Trophoblast cell (in vitro differentiated cells and primary cell): ENCODE measurements at regions not wholly inside any gene's neighbourhood (a gene's known extent, or its start where the extent isn't known, plus 50 kb on each side); places are given as distances from the start of the nearest gene placed in this dataset.
A peak's percentile ranks its signal among the peaks of the same experiment; 100 is the strongest.

Source experiments
- DNase-seq, 2 donors: peaks; one replicate each; pipeline ENCODE4 v3.0.0-alpha.2; 2016
- H2AFZ ChIP-seq: 2 replicates; pipeline ENCODE4 v1.6.1; 2013; ENCODE audit warnings: low read length, moderate library complexity, mild to moderate bottlenecking; ENCODE audit not compliant: insufficient read depth, poor library complexity
- H2AK5ac ChIP-seq: 2 replicates; pipeline ENCODE4 v1.6.1; 2013; ENCODE audit warnings: mild to moderate bottlenecking, low read length
- H2BK120ac ChIP-seq: 2 replicates; pipeline ENCODE4 v1.6.1; 2013; ENCODE audit warnings: low read length, mild to moderate bottlenecking, moderate library complexity; ENCODE audit not compliant: insufficient read depth, poor library complexity
- H2BK12ac ChIP-seq: 2 replicates; pipeline ENCODE4 v1.6.1; 2013; ENCODE audit warnings: mild to moderate bottlenecking, low read length, moderate library complexity
- H2BK5ac ChIP-seq: 2 replicates; pipeline ENCODE4 v1.6.1; 2013; ENCODE audit warnings: low read length, low read depth, moderate library complexity, mild to moderate bottlenecking; ENCODE audit not compliant: poor library complexity
- H3K14ac ChIP-seq: 2 replicates; pipeline ENCODE4 v1.6.1; 2013; ENCODE audit warnings: mild to moderate bottlenecking, low read length
- H3K18ac ChIP-seq: 2 replicates; pipeline ENCODE4 v1.6.1; 2013; ENCODE audit warnings: mild to moderate bottlenecking, low read length
- H3K23ac ChIP-seq: 2 replicates; pipeline ENCODE4 v1.6.1; 2013; ENCODE audit warnings: low read length
- H3K27ac ChIP-seq: 2 replicates; pipeline ENCODE4 v1.5.1; 2013; ENCODE audit warnings: low read depth, mild to moderate bottlenecking, inconsistent platforms, low read length, moderate library complexity
- H3K27me3 ChIP-seq: 2 replicates; pipeline ENCODE4 v1.6.1; 2013; ENCODE audit warnings: inconsistent platforms, mild to moderate bottlenecking, low read length, moderate library complexity; ENCODE audit not compliant: insufficient read depth
- H3K36me3 ChIP-seq, 2 experiments: 1 replicate in 1 of 2; 2 replicates in 1 of 2; pipeline ENCODE4 v1.6.1; 2013; ENCODE audit warnings: low read length in 2 of 2, mild to moderate bottlenecking in 2 of 2, moderate library complexity in 1 of 2; ENCODE audit not compliant: insufficient read depth in 2 of 2, control insufficient read depth in 1 of 2
- H3K4ac ChIP-seq: 2 replicates; pipeline ENCODE4 v1.6.1; 2013; ENCODE audit warnings: low read depth, mild to moderate bottlenecking, low read length, moderate library complexity
- H3K4me1 ChIP-seq, 2 experiments: 1 replicate in 1 of 2; 2 replicates in 1 of 2; pipeline ENCODE4 v1.6.1; 2013; ENCODE audit warnings: low read length in 2 of 2, mild to moderate bottlenecking in 2 of 2, moderate library complexity in 1 of 2; ENCODE audit not compliant: insufficient read depth in 2 of 2, control insufficient read depth in 1 of 2
- H3K4me2 ChIP-seq: 2 replicates; pipeline ENCODE4 v1.6.1; 2013; ENCODE audit warnings: inconsistent platforms, mild to moderate bottlenecking, low read length, moderate library complexity
- H3K4me3 ChIP-seq: 2 replicates; pipeline ENCODE4 v1.5.1; 2013; ENCODE audit warnings: mild to moderate bottlenecking, low read depth, low read length, inconsistent platforms
- H3K79me1 ChIP-seq: one replicate; pipeline ENCODE4 v1.6.1; 2013; ENCODE audit warnings: low read length
- H3K79me2 ChIP-seq: 2 replicates; pipeline ENCODE4 v1.6.1; 2013; ENCODE audit warnings: low read length, mild to moderate bottlenecking; ENCODE audit not compliant: control insufficient read depth, insufficient read depth, poor library complexity
- H3K9ac ChIP-seq: 2 replicates; pipeline ENCODE4 v1.6.1; 2013; ENCODE audit warnings: mild to moderate bottlenecking, low read length
- H3K9me3 ChIP-seq: 2 replicates; pipeline ENCODE4 v1.6.1; 2013; ENCODE audit warnings: low read depth, mild to moderate bottlenecking, control low read depth, inconsistent platforms, low read length; ENCODE audit not compliant: insufficient read depth
- H4K12ac ChIP-seq: 2 replicates; pipeline ENCODE4 v1.6.1; 2013; ENCODE audit warnings: low read depth, mild to moderate bottlenecking, low read length, moderate library complexity
- H4K8ac ChIP-seq: 2 replicates; pipeline ENCODE4 v1.6.1; 2013; ENCODE audit warnings: low read depth, mild to moderate bottlenecking, low read length, moderate library complexity
- H4K91ac ChIP-seq: one replicate; pipeline ENCODE4 v1.6.1; 2013; ENCODE audit warnings: low read depth, mild to moderate bottlenecking, low read length, moderate library complexity
- WGBS: extraction: QIAGEN DNeasy Blood & Tissue Kit; methylation state at CpG from one replicate; pipeline ENCODE4 v1.1.7; 2013; ENCODE audit warnings: missing lambda C conversion rate; ENCODE audit not compliant: insufficient read length, insufficient coverage; ENCODE audit errors: extremely low coverage; 5-methylcytosine and 5-hydroxymethylcytosine counted together

- Histone ChIP-seq H2BK120ac (no peak overlapping the region), H2BK5ac (no peak overlapping the region), H3K27ac (no peak overlapping the region), H3K4me2 (no peak overlapping the region), H3K27me3 (no peaks in the 10 kb centered on the region), H3K9ac (no peak overlapping the region), H4K12ac (no peak overlapping the region), H2BK12ac (no peak overlapping the region), H3K79me2 (no peaks in the 10 kb centered on the region), H3K23ac (no peak overlapping the region), H3K4ac (no peak overlapping the region), H3K9me3 (no peaks in the 10 kb centered on the region), H2AFZ (no peak overlapping the region), H4K8ac (no peak overlapping the region), H3K36me3 (no peaks in the 10 kb centered on the region), H3K79me1 (no peaks in the 10 kb centered on the region), H3K14ac (no peak overlapping the region), H3K4me3 (no peak overlapping the region), H3K18ac (no peak overlapping the region), H4K91ac (no peak overlapping the region), H2AK5ac (no peak overlapping the region), H3K4me1 (no peaks in the 10 kb centered on the region)
- WGBS, result no CpG with 5 or more reads among the region's 12 CpGs
- no peak for DNase-seq
Measured at GRCh38 chr2:4745056-4745991, 946.9 kb upstream of the SOX11 start.

DNA sequence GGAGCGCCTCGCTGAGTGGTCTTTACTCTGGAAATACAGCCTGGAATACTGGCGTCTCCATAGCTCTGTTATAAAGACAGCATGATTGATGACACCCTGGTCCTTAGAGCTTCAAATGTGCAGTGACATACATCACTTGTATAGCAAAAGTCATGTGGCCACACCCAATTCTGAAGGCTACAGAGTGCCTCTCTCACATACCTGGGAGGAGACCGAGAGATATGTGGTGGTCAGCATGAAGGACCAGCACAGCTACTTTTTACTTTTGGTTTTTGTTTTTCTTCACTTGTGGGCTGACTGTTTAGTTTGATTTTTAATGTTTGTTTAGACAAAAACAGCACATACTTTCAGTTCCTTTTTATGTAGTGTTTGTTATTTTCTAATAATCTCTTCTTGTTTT, 938.5 kb upstream of the SOX11 start:
- no peaks in the 10 kb centered on the region for H3K36me3 ChIP-seq
- no peaks in the 10 kb centered on the region for H3K4me1 ChIP-seq
- H2AK5ac ChIP-seq, result no peak overlapping the region
- no peak for DNase-seq
- no peak overlapping the region for H4K8ac ChIP-seq
- no peak overlapping the region for H3K14ac ChIP-seq
- no peak overlapping the region for H3K4ac ChIP-seq
- no peaks in the 10 kb centered on the region for H3K9me3 ChIP-seq
- no peak overlapping the region for H2AFZ ChIP-seq
- H3K79me1 ChIP-seq, result no peaks in the 10 kb centered on the region
- no peak overlapping the region for H3K9ac ChIP-seq
- no peaks in the 10 kb centered on the region for H3K79me2 ChIP-seq
- H2BK120ac ChIP-seq, result no peak overlapping the region
- H2BK12ac ChIP-seq, result no peak overlapping the region
- no peak overlapping the region for H3K23ac ChIP-seq
- no peak overlapping the region for H4K12ac ChIP-seq
- no peak overlapping the region for H3K4me2 ChIP-seq
- H3K27ac ChIP-seq, result no peak overlapping the region
- H3K27me3 ChIP-seq, result no peaks in the 10 kb centered on the region
- no peak overlapping the region for H2BK5ac ChIP-seq
- no peak overlapping the region for H4K91ac ChIP-seq
- H3K4me3 ChIP-seq, result no peak overlapping the region
- WGBS, result no CpG with 5 or more reads among the region's 4 CpGs
- no peak overlapping the region for H3K18ac ChIP-seq

- no peak overlapping the region for H2AK5ac ChIP-seq
- no CpG with 5 or more reads among the region's 4 CpGs for WGBS
- peak in 1 of 2 donors; percentile 23 for DNase-seq
Measured at GRCh38 chr2:4762951-4763376, 929.2 kb upstream of the SOX11 start.

GRCh38 chr2:4765787-4766530, 926.2 kb upstream of the SOX11 start:
- whole genome bisulfite sequencing, result no CpG with 5 or more reads among the region's 16 CpGs
- Histone ChIP-seq H3K4me1 (no peaks in the 10 kb centered on the region), H4K8ac (no peak overlapping the region), H2AFZ (no peak overlapping the region), H4K12ac (no peak overlapping the region), H3K9ac (no peak overlapping the region), H3K23ac (no peak overlapping the region), H2BK5ac (no peak overlapping the region), H3K79me1 (no peaks in the 10 kb centered on the region), H3K4me3 (no peak overlapping the region), H4K91ac (no peak overlapping the region), H2AK5ac (no peak overlapping the region), H3K4ac (no peak overlapping the region), H2BK120ac (no peak overlapping the region), H3K14ac (no peak overlapping the region), H3K27ac (no peak overlapping the region), H3K18ac (no peak overlapping the region), H3K36me3 (no peaks in the 10 kb centered on the region), H2BK12ac (no peak overlapping the region), H3K27me3 (no peaks in the 10 kb centered on the region), H3K9me3 (no peaks in the 10 kb centered on the region), H3K4me2 (no peak overlapping the region), H3K79me2 (no peaks in the 10 kb centered on the region)
- no peak for DNase-seq

More at GRCh38 chr2:4762951-4763376, 929.2 kb upstream of the SOX11 start:
- no peak overlapping the region for H3K18ac ChIP-seq
- no peak overlapping the region for H4K91ac ChIP-seq
- no peaks in the 10 kb centered on the region for H3K4me1 ChIP-seq
- H3K79me1 ChIP-seq, result no peaks in the 10 kb centered on the region
- H2BK5ac ChIP-seq, result no peak overlapping the region
- no peaks in the 10 kb centered on the region for H3K27me3 ChIP-seq
- no peak overlapping the region for H3K9ac ChIP-seq
- no peak overlapping the region for H3K4me2 ChIP-seq
- H3K79me2 ChIP-seq, result no peaks in the 10 kb centered on the region
- H2BK12ac ChIP-seq, result no peak overlapping the region
- H3K4me3 ChIP-seq, result no peak overlapping the region
- H4K12ac ChIP-seq, result no peak overlapping the region
- H2BK120ac ChIP-seq, result no peak overlapping the region
- no peaks in the 10 kb centered on the region for H3K36me3 ChIP-seq
- no peak overlapping the region for H3K14ac ChIP-seq
- no peak overlapping the region for H3K27ac ChIP-seq
- no peak overlapping the region for H3K23ac ChIP-seq
- no peak overlapping the region for H3K4ac ChIP-seq
- no peak overlapping the region for H2AFZ ChIP-seq
- H4K8ac ChIP-seq, result no peak overlapping the region
- H3K9me3 ChIP-seq, result no peaks in the 10 kb centered on the region
